Keratinocyte (primary cell): ENCODE measurements at regions not wholly inside any gene's neighbourhood (a gene's known extent, or its start where the extent isn't known, plus 50 kb on each side); places are given as distances from the start of the nearest gene placed in this dataset.
"Not testable (repeated sequence)": the region's sequence is repeated elsewhere in the genome, so short reads cannot be mapped to it uniquely, and the experiment has no call there.

Experiments used
- DNase-seq: peaks from one replicate; pipeline ENCODE4 v3.0.0-alpha.2; 2011; ENCODE audit warnings: low read depth, missing footprints, low spot score
- FAIRE-seq: peaks from 2 replicates; lab custom pipeline; 2011; peaks lifted over from hg19 to GRCh38; lab: Jason Lieb, UNC
- H2AFZ ChIP-seq: 2 replicates; pipeline ENCODE4 v1.6.0; 2012; ENCODE audit warnings: low read length, control low read depth, inconsistent platforms; ENCODE audit not compliant: control insufficient read depth
- H3K27ac ChIP-seq: 2 replicates; pipeline ENCODE4 v1.5.1; 2011; ENCODE audit warnings: low read length; ENCODE audit not compliant: control insufficient read depth, insufficient read depth
- H3K27me3 ChIP-seq: 3 replicates; pipeline ENCODE4 v1.6.0; 2011; ENCODE audit warnings: low read length; ENCODE audit not compliant: control insufficient read depth, insufficient read depth; ENCODE audit errors: extremely low read depth
- H3K36me3 ChIP-seq, 2 experiments: 2 replicates in 1 of 2; 3 replicates in 1 of 2; pipeline ENCODE4 v1.5.1; 2011; ENCODE audit warnings: low read length in 2 of 2, mild to moderate bottlenecking in 1 of 2; ENCODE audit not compliant: control insufficient read depth in 2 of 2, insufficient read depth in 2 of 2; ENCODE audit errors: extremely low read depth in 1 of 2
- H3K4me1 ChIP-seq: 3 replicates; pipeline ENCODE4 v1.5.1; 2011; ENCODE audit warnings: low read length; ENCODE audit not compliant: control insufficient read depth, insufficient read depth; ENCODE audit errors: extremely low read depth
- H3K4me2 ChIP-seq: 3 replicates; pipeline ENCODE4 v1.6.0; 2011; ENCODE audit warnings: low read depth, low read length; ENCODE audit not compliant: control insufficient read depth, insufficient read depth; ENCODE audit errors: extremely low read depth
- H3K4me3 ChIP-seq, 3 experiments: fragments of 200-600 bp in 1 of 3; sonication (generic) in 1 of 3; 2 replicates in 2 of 3; 3 replicates in 1 of 3; pipeline ENCODE4 v1.5.1; 2011 to 2016; ENCODE audit warnings: low read length in 3 of 3, mild to moderate bottlenecking in 3 of 3, control low read depth in 2 of 3, inconsistent platforms in 1 of 3, low read depth in 1 of 3, mixed read lengths in 1 of 3, mixed run types in 1 of 3, moderate library complexity in 1 of 3; ENCODE audit not compliant: control insufficient read depth in 2 of 3, insufficient read depth in 2 of 3; ENCODE audit errors: extremely low read depth in 1 of 3
- H3K79me2 ChIP-seq: 2 replicates; pipeline ENCODE4 v1.6.0; 2012; ENCODE audit warnings: low read length; ENCODE audit not compliant: control insufficient read depth, insufficient read depth
- H3K9ac ChIP-seq: 3 replicates; pipeline ENCODE4 v1.6.0; 2011; ENCODE audit warnings: low read length; ENCODE audit not compliant: control insufficient read depth, insufficient read depth; ENCODE audit errors: extremely low read depth
- H3K9me1 ChIP-seq: 3 replicates; pipeline ENCODE4 v1.6.0; 2011; ENCODE audit warnings: low read length; ENCODE audit not compliant: control insufficient read depth, insufficient read depth; ENCODE audit errors: extremely low read depth
- H3K9me3 ChIP-seq: 2 replicates; pipeline ENCODE4 v1.5.1; 2012; ENCODE audit warnings: low read depth, low read length; ENCODE audit not compliant: control insufficient read depth
- H4K20me1 ChIP-seq: 3 replicates; pipeline ENCODE4 v1.6.0; 2011; ENCODE audit warnings: low read length; ENCODE audit not compliant: control insufficient read depth, insufficient read depth; ENCODE audit errors: extremely low read depth
- dilution Hi-C: fragments of 300-500 bp; cut with MboI; formaldehyde crosslinking; loops from one replicate; pipeline ENCODE4 v1.7.0; 2020; ENCODE audit warnings: low sequenced_read_pairs; ENCODE audit not compliant: extremely low pct_ligation_motif_present

- H3K27ac ChIP-seq, H3K9me1 ChIP-seq, H2AFZ ChIP-seq, H3K36me3 ChIP-seq, FAIRE-seq, H3K79me2 ChIP-seq, H3K4me1 ChIP-seq, H3K9me3 ChIP-seq, H4K20me1 ChIP-seq, H3K4me2 ChIP-seq, H3K4me3 ChIP-seq, DNase-seq, H3K9ac ChIP-seq, H3K27me3 ChIP-seq, dilution Hi-C loops: not testable (repeated sequence)
These were observed 151.8 kb downstream of the NPIPA7 start for GRCh38 chr16:16530744-16531143.

GRCh38 chr16:16535565-16535964 is 156.6 kb downstream of the NPIPA7 start:
- H3K79me2 ChIP-seq, H3K4me2 ChIP-seq, H3K9me3 ChIP-seq, H3K9ac ChIP-seq, DNase-seq, H4K20me1 ChIP-seq, H3K9me1 ChIP-seq, FAIRE-seq, H3K36me3 ChIP-seq, H3K27ac ChIP-seq, H3K4me1 ChIP-seq, H2AFZ ChIP-seq, dilution Hi-C loops, H3K4me3 ChIP-seq, H3K27me3 ChIP-seq: not testable (repeated sequence)

DNA sequence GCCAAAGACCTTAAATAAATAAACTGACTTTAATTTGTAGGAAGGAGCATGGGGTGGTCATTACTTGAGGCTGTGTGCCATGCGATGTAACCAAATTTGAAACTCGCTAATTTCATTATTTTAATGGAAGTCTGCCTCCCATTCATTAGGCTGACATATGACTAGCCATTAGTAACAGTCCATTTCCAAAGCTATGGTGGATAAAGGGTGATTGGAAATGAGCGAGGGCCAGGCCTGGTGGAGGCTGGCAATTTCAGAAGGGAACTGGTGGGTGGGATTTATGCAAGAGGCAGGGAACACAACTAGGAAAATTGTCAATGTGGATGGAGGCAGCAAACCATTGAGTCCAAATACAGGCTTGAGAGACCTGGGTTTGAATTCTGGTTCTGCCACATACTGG is 157.2 kb downstream of the NPIPA7 start:
- H4K20me1 ChIP-seq, H3K9ac ChIP-seq, H3K4me1 ChIP-seq, dilution Hi-C loops, H3K9me1 ChIP-seq, H3K4me2 ChIP-seq, H3K4me3 ChIP-seq, H2AFZ ChIP-seq, H3K79me2 ChIP-seq, H3K27me3 ChIP-seq, DNase-seq, H3K36me3 ChIP-seq, H3K9me3 ChIP-seq, FAIRE-seq, H3K27ac ChIP-seq: not testable (repeated sequence)

- H3K4me3 ChIP-seq, dilution Hi-C loops, H3K4me2 ChIP-seq: not testable (repeated sequence)
These were observed 170.8 kb downstream of the NPIPA7 start for GRCh38 chr16:16549710-16550109.

GRCh38 chr16:16550824-16551223 is 171.9 kb downstream of the NPIPA7 start:
- dilution Hi-C loops = not testable (repeated sequence)

More at GRCh38 chr16:16549710-16550109, 170.8 kb downstream of the NPIPA7 start:
- H3K27me3 ChIP-seq, H4K20me1 ChIP-seq, H3K9me3 ChIP-seq, DNase-seq, H3K27ac ChIP-seq, H3K9me1 ChIP-seq, H2AFZ ChIP-seq, H3K9ac ChIP-seq, H3K4me1 ChIP-seq, H3K79me2 ChIP-seq, H3K36me3 ChIP-seq, FAIRE-seq: not testable (repeated sequence)

More at GRCh38 chr16:16550824-16551223, 171.9 kb downstream of the NPIPA7 start:
- H3K36me3 ChIP-seq, H4K20me1 ChIP-seq, H2AFZ ChIP-seq, DNase-seq, H3K4me2 ChIP-seq, H3K9me3 ChIP-seq, H3K9me1 ChIP-seq, H3K27ac ChIP-seq, H3K79me2 ChIP-seq, H3K4me3 ChIP-seq, H3K27me3 ChIP-seq, FAIRE-seq, H3K9ac ChIP-seq, H3K4me1 ChIP-seq: not testable (repeated sequence)
